Testis (tissue), 2 donors: ENCODE measurements at regions not wholly inside any gene's neighbourhood (a gene's known extent, or its start where the extent isn't known, plus 50 kb on each side); places are given as distances from the start of the nearest gene placed in this dataset.

Experiments
- CTCF ChIP-seq, 3 experiments: fragments of 450-650 bp in 2 of 3; fragments of 200-600 bp in 1 of 3; sonication (generic) in 1 of 3; IDR thresholded peaks; one replicate each; pipeline ENCODE4 v1.5.1; 2016 to 2019; ENCODE audit warnings: antibody characterized with exemption in 3 of 3, mild to moderate bottlenecking in 2 of 3, moderate library complexity in 1 of 3
- POLR2A ChIP-seq: fragments of 450-650 bp; IDR thresholded peaks from one replicate; pipeline ENCODE4 v1.6.1; 2017; ENCODE audit warnings: antibody characterized with exemption, mild to moderate bottlenecking, moderate library complexity

GRCh38 chr16:65950211-65950610 is 416.3 kb upstream of the CDH5 start:
- no peak for TF ChIP-seq CTCF (IDR thresholded peaks at IDR 0.05)
- TF ChIP-seq POLR2A: no peak
